Non-pigmented ciliary epithelial cell (primary cell): ENCODE measurements at regions not wholly inside any gene's neighbourhood (a gene's known extent, or its start where the extent isn't known, plus 50 kb on each side); places are given as distances from the start of the nearest gene placed in this dataset.
"Not testable (repeated sequence)": the region's sequence is repeated elsewhere in the genome, so short reads cannot be mapped to it uniquely, and the experiment has no call there.

Experiments
- DNase-seq: peaks from one replicate; pipeline ENCODE4 v3.0.0-alpha.2; 2010; ENCODE audit warnings: low read depth

- DNase-seq: no peak
Measured at GRCh38 chr3:112765531-112765930, 81.1 kb downstream of the CD200R1L start.

- no peak for DNase-seq
Measured at GRCh38 chr3:112763258-112763657, 83.4 kb downstream of the CD200R1L start.

- no peak for DNase-seq
Measured at GRCh38 chr3:112761062-112761638, 85.5 kb downstream of the CD200R1L start.

GRCh38 chr3:112759681-112760080, 87.0 kb downstream of the CD200R1L start:
- no peak for DNase-seq

GRCh38 chr3:112759210-112759609, 87.5 kb downstream of the CD200R1L start:
- DNase-seq: no peak

GRCh38 chr3:112757197-112757596, 89.5 kb downstream of the CD200R1L start:
- no peak for DNase-seq

GRCh38 chr3:112755845-112756613, 90.6 kb downstream of the CD200R1L start:
- DNase-seq: no peak

- not testable (repeated sequence) for DNase-seq
Measured at GRCh38 chr3:112755046-112755445, 91.6 kb downstream of the CD200R1L start.

- DNase-seq: no peak
Measured at GRCh38 chr3:112751564-112752512, 94.8 kb downstream of the CD200R1L start.

- no peak for DNase-seq
Measured at GRCh38 chr3:112751061-112751460, 95.6 kb downstream of the CD200R1L start.

- no peak for DNase-seq
Measured at GRCh38 chr3:112747624-112748023, 99.0 kb downstream of the CD200R1L start.

- no peak for DNase-seq
Measured at GRCh38 chr3:112746675-112747280, 99.9 kb downstream of the CD200R1L start.

GRCh38 chr3:112745567-112746248, 101.0 kb downstream of the CD200R1L start:
- no peak for DNase-seq

GRCh38 chr3:112744825-112745566, 101.7 kb downstream of the CD200R1L start:
- no peak for DNase-seq

- DNase-seq: no peak
Measured at GRCh38 chr3:112744106-112744505, 102.6 kb downstream of the CD200R1L start.

- DNase-seq: no peak
Measured at GRCh38 chr3:112742934-112743333, 102.0 kb upstream of the CCDC80 start.

GRCh38 chr3:112741983-112742382, 101.0 kb upstream of the CCDC80 start:
- DNase-seq: no peak

- no peak for DNase-seq
Measured at GRCh38 chr3:112740835-112741234, 99.9 kb upstream of the CCDC80 start.

- no peak for DNase-seq
Measured at GRCh38 chr3:112739252-112739965, 98.5 kb upstream of the CCDC80 start.

GRCh38 chr3:112738366-112738765, 97.4 kb upstream of the CCDC80 start:
- DNase-seq: no peak
